Breast epithelium (tissue), 3 donors: ENCODE measurements at regions not wholly inside any gene's neighbourhood (a gene's known extent, or its start where the extent isn't known, plus 50 kb on each side); places are given as distances from the start of the nearest gene placed in this dataset.

Source experiments
- CTCF ChIP-seq, 3 donors: fragments of 450-650 bp; IDR thresholded peaks; one replicate each; pipeline ENCODE4 v1.5.1; 2016 to 2017; ENCODE audit warnings: antibody characterized with exemption in 3 of 3, mild to moderate bottlenecking in 3 of 3, moderate library complexity in 3 of 3
- POLR2A ChIP-seq: fragments of 450-650 bp; IDR thresholded peaks from one replicate; pipeline ENCODE4 v1.6.1; 2016; ENCODE audit warnings: antibody characterized with exemption, mild to moderate bottlenecking, moderate library complexity

- no peak for TF ChIP-seq POLR2A
- TF ChIP-seq CTCF (IDR thresholded peaks at IDR 0.05) = no peak
These were observed 285.5 kb downstream of the SEMA3D start for GRCh38 chr7:84901366-84901765.
